ENCODE measurements at regions not wholly inside any gene's neighbourhood (a gene's known extent, or its start where the extent isn't known, plus 50 kb on each side); places are given as distances from the start of the nearest gene placed in this dataset.

GRCh38 chr7:91357379-91357778, 93.1 kb downstream of the FZD1 start:
- H3K9me3 ChIP-seq (ENCODE audit: control insufficient read depth, insufficient read depth, low read depth, low read length), result no peaks in the 10 kb centered on the region
- no peaks in the 10 kb centered on the region for H3K36me3 ChIP-seq (ENCODE audit: control insufficient read depth, insufficient read depth, low read length)
- no peak overlapping the region for H3K4me3 ChIP-seq (ENCODE audit: low read depth in 2 of 2, low read length in 2 of 2)
- DNase-seq (ENCODE audit: low read depth, low spot score) (no peak), ATAC-seq (no peak)
- TF ChIP-seq CTCF (IDR thresholded peaks at IDR 0.05) (no peak), REST (IDR thresholded peaks at IDR 0.05; ENCODE audit: insufficient read depth in 1 of 2, low read depth in 2 of 2, low read length in 1 of 2) (no peak), SIN3A (IDR thresholded peaks at IDR 0.05; ENCODE audit: borderline replicate concordance, insufficient read depth, low read depth, low read length) (no peak), POLR2AphosphoS5 (IDR thresholded peaks at IDR 0.05; ENCODE audit: low read depth, low read length) (no peak), TCF7L2 (IDR thresholded peaks at IDR 0.05; ENCODE audit: low read depth, low read length) (no peak)
- ChIA-PET CTCF (no interaction called here), POLR2A (no interaction called here)
- in situ Hi-C loops (cut with HindIII; ENCODE audit: low pct_unique_long_range_greater_than_20kb, low sequenced_read_pairs), result no loop called here
- no peaks in the 10 kb centered on the region for H3K27me3 ChIP-seq (ENCODE audit: control insufficient read depth, insufficient read depth, low read length)
- no peaks in the 10 kb centered on the region for H3K4me1 ChIP-seq (ENCODE audit: control insufficient read depth, insufficient read depth, low read length)
- no TSS peak for BruUV-seq (replicated peaks)
- intact Hi-C loops (cut with micrococcal nuclease; ENCODE audit: unreplicated experiment), result no loop called here
- H3K27ac ChIP-seq (ENCODE audit: low read length), result no peak overlapping the region

GRCh38 chr7:91357901-91358300, 93.7 kb downstream of the FZD1 start:
- POLR2A ChIA-PET, result no interaction called here

More at GRCh38 chr7:91357901-91358300, 93.7 kb downstream of the FZD1 start:
- no peak for TF ChIP-seq REST (IDR thresholded peaks at IDR 0.05; ENCODE audit: insufficient read depth in 1 of 2, low read depth in 2 of 2, low read length in 1 of 2)
- CTCF ChIA-PET, result interaction anchor here (0.6 kb wide), 1 partner anchor 93 kb away, joined by 4 read pairs; no protein-coding TSS in a partner anchor
- H3K9me3 ChIP-seq (ENCODE audit: control insufficient read depth, insufficient read depth, low read depth, low read length), result no peaks in the 10 kb centered on the region
- H3K36me3 ChIP-seq (ENCODE audit: control insufficient read depth, insufficient read depth, low read length), result no peaks in the 10 kb centered on the region
- no TSS peak for BruUV-seq (replicated peaks)
- in situ Hi-C loops (cut with HindIII; ENCODE audit: low pct_unique_long_range_greater_than_20kb, low sequenced_read_pairs) (no loop called here), intact Hi-C loops (cut with micrococcal nuclease; ENCODE audit: unreplicated experiment) (no loop called here)
- no peak overlapping the region for H3K4me3 ChIP-seq (ENCODE audit: low read depth in 2 of 2, low read length in 2 of 2)
- no peak for ATAC-seq
- H3K4me1 ChIP-seq (ENCODE audit: control insufficient read depth, insufficient read depth, low read length), result no peaks in the 10 kb centered on the region
- no peak overlapping the region for H3K27ac ChIP-seq (ENCODE audit: low read length)
- H3K27me3 ChIP-seq (ENCODE audit: control insufficient read depth, insufficient read depth, low read length), result no peaks in the 10 kb centered on the region
- no peak for DNase-seq (ENCODE audit: low read depth, low spot score)

Data from Panc1 (cell line).